ENCODE measurements at regions not wholly inside any gene's neighbourhood (a gene's known extent, or its start where the extent isn't known, plus 50 kb on each side); places are given as distances from the start of the nearest gene placed in this dataset.
A peak's percentile ranks its signal among the peaks of the same experiment; 100 is the strongest.

- in situ Hi-C loops (cut with HindIII; ENCODE audit: low pct_unique_long_range_greater_than_20kb, low sequenced_read_pairs) = no loop called here
- TF ChIP-seq JUND (IDR thresholded peaks at IDR 0.05; ENCODE audit: low read depth) = no peak
- no peak for DNase-seq (ENCODE audit: low read depth in 1 of 2, low spot score in 1 of 2)
Observed at GRCh38 chr4:73001885-73002284, 67.6 kb downstream of the COX18 start.

GRCh38 chr4:72997409-72997808 lies 72.1 kb downstream of the COX18 start:
- DNase-seq (ENCODE audit: low read depth in 1 of 2, low spot score in 1 of 2) = peak in 1 of 2 experiments; percentile 71
- in situ Hi-C loops (cut with HindIII; ENCODE audit: low pct_unique_long_range_greater_than_20kb, low sequenced_read_pairs) = no loop called here
- no peak for TF ChIP-seq JUND (IDR thresholded peaks at IDR 0.05; ENCODE audit: low read depth)

- no peak for TF ChIP-seq JUND (IDR thresholded peaks at IDR 0.05; ENCODE audit: low read depth)
- in situ Hi-C loops (cut with HindIII; ENCODE audit: low pct_unique_long_range_greater_than_20kb, low sequenced_read_pairs) = no loop called here
- DNase-seq (ENCODE audit: low read depth in 1 of 2, low spot score in 1 of 2) = no peak
Observed at GRCh38 chr4:72994670-72995069, 74.8 kb downstream of the COX18 start.

GRCh38 chr4:72993876-72994275 lies 75.6 kb downstream of the COX18 start:
- in situ Hi-C loops (cut with HindIII; ENCODE audit: low pct_unique_long_range_greater_than_20kb, low sequenced_read_pairs) = no loop called here
- DNase-seq (ENCODE audit: low read depth in 1 of 2, low spot score in 1 of 2) = peak in 1 of 2 experiments; percentile 20
- TF ChIP-seq JUND (IDR thresholded peaks at IDR 0.05; ENCODE audit: low read depth) = no peak

- in situ Hi-C loops (cut with HindIII; ENCODE audit: low pct_unique_long_range_greater_than_20kb, low sequenced_read_pairs) = no loop called here
- no peak for DNase-seq (ENCODE audit: low read depth in 1 of 2, low spot score in 1 of 2)
- no peak for TF ChIP-seq JUND (IDR thresholded peaks at IDR 0.05; ENCODE audit: low read depth)
Observed at GRCh38 chr4:72991873-72992272, 77.6 kb downstream of the COX18 start.

- TF ChIP-seq JUND (IDR thresholded peaks at IDR 0.05; ENCODE audit: low read depth) = no peak
- no peak for DNase-seq (ENCODE audit: low read depth in 1 of 2, low spot score in 1 of 2)
- in situ Hi-C loops (cut with HindIII; ENCODE audit: low pct_unique_long_range_greater_than_20kb, low sequenced_read_pairs) = no loop called here
Observed at GRCh38 chr4:72987741-72988729, 81.5 kb downstream of the COX18 start.

- TF ChIP-seq JUND (IDR thresholded peaks at IDR 0.05; ENCODE audit: low read depth) = no peak
- in situ Hi-C loops (cut with HindIII; ENCODE audit: low pct_unique_long_range_greater_than_20kb, low sequenced_read_pairs) = no loop called here
- DNase-seq (ENCODE audit: low read depth in 1 of 2, low spot score in 1 of 2) = no peak
Observed at GRCh38 chr4:72984351-72984750, 85.2 kb downstream of the COX18 start.

GRCh38 chr4:72983709-72984108 lies 85.8 kb downstream of the COX18 start:
- TF ChIP-seq JUND (IDR thresholded peaks at IDR 0.05; ENCODE audit: low read depth) = no peak
- in situ Hi-C loops (cut with HindIII; ENCODE audit: low pct_unique_long_range_greater_than_20kb, low sequenced_read_pairs) = no loop called here
- DNase-seq (ENCODE audit: low read depth in 1 of 2, low spot score in 1 of 2) = no peak

GRCh38 chr4:72977936-72978485 lies 91.5 kb downstream of the COX18 start:
- TF ChIP-seq JUND (IDR thresholded peaks at IDR 0.05; ENCODE audit: low read depth) = no peak
- DNase-seq (ENCODE audit: low read depth in 1 of 2, low spot score in 1 of 2) = no peak
- in situ Hi-C loops (cut with HindIII; ENCODE audit: low pct_unique_long_range_greater_than_20kb, low sequenced_read_pairs) = no loop called here

GRCh38 chr4:72975488-72975784 lies 94.1 kb downstream of the COX18 start:
- TF ChIP-seq JUND (IDR thresholded peaks at IDR 0.05; ENCODE audit: low read depth) = no peak
- in situ Hi-C loops (cut with HindIII; ENCODE audit: low pct_unique_long_range_greater_than_20kb, low sequenced_read_pairs) = no loop called here

GRCh38 chr4:72974694-72975487 lies 94.6 kb downstream of the COX18 start:
- TF ChIP-seq JUND (IDR thresholded peaks at IDR 0.05; ENCODE audit: low read depth) = no peak
- DNase-seq (ENCODE audit: low read depth in 1 of 2, low spot score in 1 of 2) = no peak
- in situ Hi-C loops (cut with HindIII; ENCODE audit: low pct_unique_long_range_greater_than_20kb, low sequenced_read_pairs) = no loop called here

More at GRCh38 chr4:72975488-72975784, 94.1 kb downstream of the COX18 start:
- DNase-seq (ENCODE audit: low read depth in 1 of 2, low spot score in 1 of 2) = no peak

- TF ChIP-seq JUND (IDR thresholded peaks at IDR 0.05; ENCODE audit: low read depth) = no peak
- no peak for DNase-seq (ENCODE audit: low read depth in 1 of 2, low spot score in 1 of 2)
- in situ Hi-C loops (cut with HindIII; ENCODE audit: low pct_unique_long_range_greater_than_20kb, low sequenced_read_pairs) = no loop called here
Observed at GRCh38 chr4:72971572-72971971, 97.9 kb downstream of the COX18 start.

- in situ Hi-C loops (cut with HindIII; ENCODE audit: low pct_unique_long_range_greater_than_20kb, low sequenced_read_pairs) = no loop called here
- DNase-seq (ENCODE audit: low read depth in 1 of 2, low spot score in 1 of 2) = no peak
- no peak for TF ChIP-seq JUND (IDR thresholded peaks at IDR 0.05; ENCODE audit: low read depth)
Observed at GRCh38 chr4:72970756-72971155, 98.8 kb downstream of the COX18 start.
